GM06990 (cell line): ENCODE measurements at regions not wholly inside any gene's neighbourhood (a gene's known extent, or its start where the extent isn't known, plus 50 kb on each side); places are given as distances from the start of the nearest gene placed in this dataset.

Source experiments
- DNase-seq: peaks from one replicate; pipeline ENCODE4 v3.0.0-alpha.2; 2011; ENCODE audit not compliant: insufficient read length; ENCODE audit errors: extremely low read depth
- H3K27me3 ChIP-seq: replicated peaks from 2 replicates; pipeline ENCODE4 v1.6.0; 2011; ENCODE audit warnings: low read length; ENCODE audit not compliant: control insufficient read depth, insufficient read depth
- H3K36me3 ChIP-seq: 2 replicates; pipeline ENCODE4 v1.5.1; 2011; ENCODE audit warnings: low read length; ENCODE audit not compliant: control insufficient read depth, insufficient read depth
- H3K4me3 ChIP-seq: replicated peaks from 2 replicates; pipeline ENCODE4 v1.5.1; 2011; ENCODE audit warnings: low read depth, mild to moderate bottlenecking, control low read depth, low read length
- TF ChIP-seq, protein P1 (sequence below): IDR thresholded peaks from 2 replicates; pipeline ENCODE4 v1.5.1; 2011; ENCODE audit warnings: low read length, control low read depth, mild to moderate bottlenecking, inconsistent platforms; ENCODE audit not compliant: insufficient read depth, poor library complexity, severe bottlenecking

DNA sequence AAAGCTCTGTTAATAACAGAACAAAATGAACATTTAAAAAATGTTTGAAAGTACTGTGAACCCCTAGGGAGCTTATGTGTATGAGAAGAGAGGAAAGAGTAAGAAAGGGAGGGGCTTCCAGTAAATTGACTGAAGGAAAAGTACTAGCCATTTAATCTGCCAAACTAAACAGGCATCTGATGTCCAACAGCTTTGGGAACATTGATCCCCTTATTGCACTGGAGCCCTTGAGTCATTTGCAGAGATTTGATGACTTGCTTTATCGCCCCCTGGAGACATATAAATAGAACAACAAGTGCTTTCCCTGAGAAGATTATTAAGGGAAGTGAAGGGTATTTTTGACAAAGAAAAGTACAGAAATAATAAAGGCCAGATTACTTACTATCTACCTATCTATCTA, 319.3 kb upstream of the NOVA1 start:
- Histone ChIP-seq H3K4me3 (no peak overlapping the region), H3K27me3 (no peaks in the 10 kb centered on the region), H3K36me3 (no peaks in the 10 kb centered on the region)
- no peak for DNase-seq
- TF ChIP-seq, protein P1, sequence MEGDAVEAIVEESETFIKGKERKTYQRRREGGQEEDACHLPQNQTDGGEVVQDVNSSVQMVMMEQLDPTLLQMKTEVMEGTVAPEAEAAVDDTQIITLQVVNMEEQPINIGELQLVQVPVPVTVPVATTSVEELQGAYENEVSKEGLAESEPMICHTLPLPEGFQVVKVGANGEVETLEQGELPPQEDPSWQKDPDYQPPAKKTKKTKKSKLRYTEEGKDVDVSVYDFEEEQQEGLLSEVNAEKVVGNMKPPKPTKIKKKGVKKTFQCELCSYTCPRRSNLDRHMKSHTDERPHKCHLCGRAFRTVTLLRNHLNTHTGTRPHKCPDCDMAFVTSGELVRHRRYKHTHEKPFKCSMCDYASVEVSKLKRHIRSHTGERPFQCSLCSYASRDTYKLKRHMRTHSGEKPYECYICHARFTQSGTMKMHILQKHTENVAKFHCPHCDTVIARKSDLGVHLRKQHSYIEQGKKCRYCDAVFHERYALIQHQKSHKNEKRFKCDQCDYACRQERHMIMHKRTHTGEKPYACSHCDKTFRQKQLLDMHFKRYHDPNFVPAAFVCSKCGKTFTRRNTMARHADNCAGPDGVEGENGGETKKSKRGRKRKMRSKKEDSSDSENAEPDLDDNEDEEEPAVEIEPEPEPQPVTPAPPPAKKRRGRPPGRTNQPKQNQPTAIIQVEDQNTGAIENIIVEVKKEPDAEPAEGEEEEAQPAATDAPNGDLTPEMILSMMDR, result no peak

GRCh38 chr14:26925876-26926584, 328.2 kb upstream of the NOVA1 start:
- no peaks in the 10 kb centered on the region for H3K36me3 ChIP-seq
- TF ChIP-seq, protein P1, result no peak
- DNase-seq, result no peak
- H3K27me3 ChIP-seq, result no peaks in the 10 kb centered on the region
- H3K4me3 ChIP-seq, result no peak overlapping the region

- Histone ChIP-seq H3K4me3 (no peak overlapping the region), H3K27me3 (no peaks in the 10 kb centered on the region), H3K36me3 (no peaks in the 10 kb centered on the region)
- TF ChIP-seq, protein P1, result no peak
- no peak for DNase-seq
Measured at GRCh38 chr14:26926585-26926984, 328.8 kb upstream of the NOVA1 start.

DNA sequence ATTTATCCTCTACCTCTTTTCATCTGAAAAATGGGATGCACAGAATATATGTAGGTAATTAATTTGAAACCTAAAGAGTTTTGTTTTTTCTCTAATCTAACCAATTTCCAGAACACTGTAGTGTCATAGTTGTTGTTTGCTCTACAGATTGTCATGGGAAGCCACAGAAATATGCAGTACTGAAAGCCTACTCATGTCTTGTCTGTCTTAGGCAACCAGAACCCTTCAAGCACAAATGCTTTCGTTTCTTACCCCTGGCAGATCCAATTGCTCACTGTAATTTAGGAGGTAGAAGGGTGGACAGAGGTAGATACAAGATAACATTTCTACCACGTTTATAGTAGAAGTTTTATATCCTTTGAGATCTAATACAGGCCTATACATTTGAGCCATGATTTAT, 330.2 kb upstream of the NOVA1 start:
- no peak for DNase-seq
- H3K4me3 ChIP-seq, result no peak overlapping the region
- no peaks in the 10 kb centered on the region for H3K36me3 ChIP-seq
- TF ChIP-seq, protein P1, result no peak
- no peaks in the 10 kb centered on the region for H3K27me3 ChIP-seq

- Histone ChIP-seq H3K36me3 (no peaks in the 10 kb centered on the region), H3K4me3 (no peak overlapping the region), H3K27me3 (no peaks in the 10 kb centered on the region)
- no peak for DNase-seq
- TF ChIP-seq, protein P1, result no peak
Measured at GRCh38 chr14:26929361-26929760, 331.5 kb upstream of the NOVA1 start.

DNA sequence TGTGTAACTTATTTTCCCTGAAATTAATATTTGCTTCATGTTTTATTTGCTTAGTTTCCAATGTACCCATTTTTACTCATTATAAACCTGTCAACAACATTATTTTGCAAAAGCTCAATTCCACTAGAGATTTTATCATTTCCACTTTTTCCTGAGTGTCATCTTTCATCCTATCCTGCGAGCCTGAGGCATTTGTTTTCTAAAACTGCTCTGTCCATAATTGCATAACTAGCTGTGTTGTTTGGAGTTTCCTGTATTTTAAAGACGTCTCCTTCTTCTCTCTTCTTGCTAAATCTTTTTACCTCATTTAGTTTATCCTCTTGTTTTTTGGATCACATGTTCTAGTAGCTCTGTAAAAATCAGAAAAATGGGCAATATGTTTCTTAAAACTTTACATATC, 332.7 kb upstream of the NOVA1 start:
- no peak overlapping the region for H3K4me3 ChIP-seq
- no peaks in the 10 kb centered on the region for H3K36me3 ChIP-seq
- TF ChIP-seq, protein P1, result no peak
- DNase-seq, result no peak
- H3K27me3 ChIP-seq, result no peaks in the 10 kb centered on the region
